ENCODE measurements at regions not wholly inside any gene's neighbourhood (a gene's known extent, or its start where the extent isn't known, plus 50 kb on each side); places are given as distances from the start of the nearest gene placed in this dataset.

DNA sequence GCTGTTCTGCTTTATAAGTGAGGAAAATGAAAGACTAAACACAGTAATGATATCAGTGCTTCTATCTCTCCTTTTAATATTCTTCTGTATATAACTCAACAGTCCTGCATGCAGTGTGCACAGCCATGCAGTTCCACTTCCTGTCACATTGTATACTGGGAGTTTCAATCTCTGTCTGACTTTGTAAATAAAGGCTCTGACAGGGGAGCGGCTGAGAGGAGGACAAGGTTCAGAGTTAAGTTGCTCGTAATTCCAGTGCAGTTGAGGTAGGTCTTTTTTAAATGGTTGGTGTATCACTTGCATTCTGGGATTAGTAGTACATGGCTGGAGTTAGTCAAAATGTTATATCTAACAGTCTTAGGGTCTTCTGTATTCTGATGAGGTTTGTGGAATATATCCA, 264.5 kb downstream of the OLFM3 start:
- no peak for DNase-seq

DNA sequence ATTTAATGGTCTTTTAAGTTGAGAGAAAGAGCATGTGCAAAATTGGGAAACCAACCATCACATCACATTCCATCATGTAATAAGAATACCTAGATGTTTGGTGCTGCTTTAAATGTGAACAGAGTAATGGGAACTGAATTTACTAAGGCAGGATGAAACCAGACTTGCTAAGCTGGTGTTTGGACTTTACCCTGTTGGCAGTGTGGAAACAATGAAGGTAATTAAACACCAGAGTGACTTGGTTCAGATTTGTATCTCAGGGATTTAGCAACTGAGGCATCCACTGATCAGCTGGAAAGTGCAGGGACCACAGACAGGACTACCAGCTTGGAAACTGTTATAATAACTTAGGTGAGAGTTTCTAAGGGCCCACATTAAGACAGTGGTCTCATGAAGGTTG, 263.4 kb downstream of the OLFM3 start:
- no peak for DNase-seq

- DNase-seq, result no peak
Measured at GRCh38 chr1:101738475-101738874, 258.3 kb downstream of the OLFM3 start.

DNA sequence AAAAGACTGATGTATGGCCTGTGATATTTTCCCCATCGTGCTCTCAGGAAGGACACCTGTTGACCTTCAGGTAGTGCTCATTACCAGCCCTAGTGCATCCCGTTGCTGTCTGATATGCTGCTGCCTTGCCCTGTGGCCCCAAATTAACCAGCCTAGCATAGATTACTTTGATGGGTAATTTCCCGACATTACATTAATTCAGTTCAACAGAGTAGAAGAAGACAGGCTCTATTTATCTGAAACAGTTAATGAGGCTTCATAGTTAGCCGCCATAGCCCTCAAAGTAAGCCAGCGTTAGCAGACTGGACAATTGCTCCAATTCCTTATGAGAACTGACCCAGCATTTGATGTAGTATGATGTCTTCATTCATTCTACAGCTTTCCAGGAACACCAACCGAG, 257.6 kb downstream of the OLFM3 start:
- no peak for DNase-seq

- no peak for DNase-seq
Measured at GRCh38 chr1:101739826-101740330, 256.8 kb downstream of the OLFM3 start.

- DNase-seq, result no peak
Measured at GRCh38 chr1:101741910-101742309, 254.8 kb downstream of the OLFM3 start.

- no peak for DNase-seq
Measured at GRCh38 chr1:101742509-101742908, 254.2 kb downstream of the OLFM3 start.

- DNase-seq, result no peak
Measured at GRCh38 chr1:101745551-101746270, 251.0 kb downstream of the OLFM3 start.

DNA sequence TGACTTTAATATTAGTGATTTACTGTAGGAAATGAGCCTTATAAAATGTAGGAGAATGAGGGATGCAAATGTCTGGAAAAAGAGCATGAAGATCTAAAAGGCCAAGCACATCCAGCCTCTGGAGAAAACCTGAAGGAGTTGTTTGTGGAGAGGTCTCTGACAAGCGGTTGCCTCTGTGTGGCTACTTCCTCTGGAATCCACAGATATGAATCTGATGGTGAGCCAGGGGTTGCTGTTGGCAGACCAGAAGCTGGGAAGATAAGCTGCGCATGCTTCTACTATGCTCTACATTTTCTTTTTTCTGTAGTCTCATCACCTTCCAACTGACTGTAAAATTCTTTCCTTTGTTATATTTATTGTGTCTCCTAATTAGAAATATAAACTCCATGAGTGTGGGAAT, 248.6 kb downstream of the OLFM3 start:
- DNase-seq, result no peak

Data from stimulated activated naive CD4-positive, alpha-beta T cell treated with Interleukin-2 at 50 U/mL for 16 hours (primary cell).